NCI-H526 (cell line): ENCODE measurements at regions not wholly inside any gene's neighbourhood (a gene's known extent, or its start where the extent isn't known, plus 50 kb on each side); places are given as distances from the start of the nearest gene placed in this dataset.
"Not testable (repeated sequence)": the region's sequence is repeated elsewhere in the genome, so short reads cannot be mapped to it uniquely, and the experiment has no call there.

Experiments used
- DNase-seq, 2 experiments: peaks; one replicate each; lab custom pipeline; 2025; lab: John Stamatoyannopoulos, UW

- no peak for DNase-seq
Measured at GRCh38 chr2:235399895-235400294, 93.9 kb upstream of the AGAP1 start.

GRCh38 chr2:235402422-235402821 is 91.4 kb upstream of the AGAP1 start:
- no peak for DNase-seq

- DNase-seq, result no peak
Measured at GRCh38 chr2:235405612-235406361, 88.1 kb upstream of the AGAP1 start.

GRCh38 chr2:235406430-235406829 is 87.4 kb upstream of the AGAP1 start:
- DNase-seq, result no peak

- DNase-seq, result no peak
Measured at GRCh38 chr2:235411905-235412485, 81.8 kb upstream of the AGAP1 start.

- no peak for DNase-seq
Measured at GRCh38 chr2:235413064-235413463, 80.8 kb upstream of the AGAP1 start.

GRCh38 chr2:235414422-235414821 is 79.4 kb upstream of the AGAP1 start:
- DNase-seq, result no peak

GRCh38 chr2:235416858-235417499 is 76.9 kb upstream of the AGAP1 start:
- DNase-seq, result no peak

- peak; percentile 48 to 75 for DNase-seq
Measured at GRCh38 chr2:235418918-235419317, 74.9 kb upstream of the AGAP1 start.

GRCh38 chr2:235419996-235420395 is 73.8 kb upstream of the AGAP1 start:
- DNase-seq, result no peak

- no peak for DNase-seq
Measured at GRCh38 chr2:235421618-235422017, 72.2 kb upstream of the AGAP1 start.

- DNase-seq, result no peak
Measured at GRCh38 chr2:235430366-235431083, 63.3 kb upstream of the AGAP1 start.

GRCh38 chr2:235432741-235433520 is 60.9 kb upstream of the AGAP1 start:
- no peak for DNase-seq

- DNase-seq, result no peak
Measured at GRCh38 chr2:235433860-235434259, 60.0 kb upstream of the AGAP1 start.

GRCh38 chr2:235439959-235440662 is 53.7 kb upstream of the AGAP1 start:
- DNase-seq, result no peak

- DNase-seq, result not testable (repeated sequence)
Measured at GRCh38 chr2:235443580-235443979, 50.3 kb upstream of the AGAP1 start.
